ENCODE measurements at regions not wholly inside any gene's neighbourhood (a gene's known extent, or its start where the extent isn't known, plus 50 kb on each side); places are given as distances from the start of the nearest gene placed in this dataset.

GRCh38 chr2:120461546-120462537, 115.9 kb downstream of the INHBB start:
- DNase-seq, result no peak

GRCh38 chr2:120463527-120463926, 117.6 kb downstream of the INHBB start:
- no peak for DNase-seq

GRCh38 chr2:120463996-120464395, 118.1 kb downstream of the INHBB start:
- DNase-seq, result no peak

GRCh38 chr2:120464448-120464931, 118.6 kb downstream of the INHBB start:
- DNase-seq, result no peak

- peak; percentile 57 for DNase-seq
These were observed 119.2 kb downstream of the INHBB start for GRCh38 chr2:120465012-120465700.

GRCh38 chr2:120465701-120465988, 119.7 kb downstream of the INHBB start:
- no peak for DNase-seq

GRCh38 chr2:120465989-120466703, 120.2 kb downstream of the INHBB start:
- no peak for DNase-seq

GRCh38 chr2:120466704-120467054, 120.7 kb downstream of the INHBB start:
- no peak for DNase-seq

GRCh38 chr2:120468136-120468535, 122.2 kb downstream of the INHBB start:
- DNase-seq, result peak; percentile 39

GRCh38 chr2:120469426-120469825, 123.5 kb downstream of the INHBB start:
- peak; percentile 3 for DNase-seq

- peak; percentile 97 for DNase-seq
These were observed 124.4 kb downstream of the INHBB start for GRCh38 chr2:120470041-120470965.

- DNase-seq, result no peak
These were observed 125.2 kb downstream of the INHBB start for GRCh38 chr2:120471166-120471565.

GRCh38 chr2:120472031-120472430, 126.1 kb downstream of the INHBB start:
- no peak for DNase-seq

- no peak for DNase-seq
These were observed 127.0 kb downstream of the INHBB start for GRCh38 chr2:120472891-120473309.

- DNase-seq, result no peak
These were observed 127.8 kb downstream of the INHBB start for GRCh38 chr2:120473522-120474271.

GRCh38 chr2:120474486-120474885, 128.6 kb downstream of the INHBB start:
- DNase-seq, result no peak

GRCh38 chr2:120476141-120476540, 130.2 kb downstream of the INHBB start:
- DNase-seq, result no peak

- DNase-seq, result no peak
These were observed 131.3 kb downstream of the INHBB start for GRCh38 chr2:120477198-120477597.

GRCh38 chr2:120477831-120478481, 132.0 kb downstream of the INHBB start:
- DNase-seq, result no peak

GRCh38 chr2:120480346-120480902, 134.5 kb downstream of the INHBB start:
- no peak for DNase-seq
